VCaP (cell line): ENCODE measurements at regions not wholly inside any gene's neighbourhood (a gene's known extent, or its start where the extent isn't known, plus 50 kb on each side); places are given as distances from the start of the nearest gene placed in this dataset.

Experiments
- H3K27ac ChIP-seq: fragments of 450-650 bp; 2 replicates; pipeline ENCODE4 v1.5.1; 2017
- TF ChIP-seq, protein P1 (sequence below): fragments of 450-650 bp; conservative IDR thresholded peaks from 2 replicates; pipeline ENCODE4 v1.5.1; 2017; ENCODE audit warnings: mild to moderate bottlenecking, moderate library complexity

DNA sequence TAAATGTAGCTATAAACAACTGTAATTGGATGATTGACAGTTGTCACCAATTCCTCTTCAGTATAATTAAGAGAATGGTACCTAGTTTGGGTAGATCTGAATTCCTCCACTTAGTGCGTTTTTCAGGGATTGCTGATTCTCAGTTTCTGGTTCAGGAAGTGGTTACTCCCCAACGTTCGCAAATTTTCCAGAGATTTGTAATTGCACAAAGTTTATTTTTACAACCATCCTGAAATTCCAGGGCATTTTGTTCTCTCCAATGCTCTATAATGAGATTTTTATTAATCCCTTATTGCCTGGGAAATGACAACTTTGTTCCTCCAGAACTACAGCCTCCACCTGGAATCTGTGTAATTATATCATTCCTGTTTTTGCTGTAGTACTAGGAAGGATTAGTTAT lies 710.6 kb upstream of the ZEB2 start:
- TF ChIP-seq, protein P1, sequence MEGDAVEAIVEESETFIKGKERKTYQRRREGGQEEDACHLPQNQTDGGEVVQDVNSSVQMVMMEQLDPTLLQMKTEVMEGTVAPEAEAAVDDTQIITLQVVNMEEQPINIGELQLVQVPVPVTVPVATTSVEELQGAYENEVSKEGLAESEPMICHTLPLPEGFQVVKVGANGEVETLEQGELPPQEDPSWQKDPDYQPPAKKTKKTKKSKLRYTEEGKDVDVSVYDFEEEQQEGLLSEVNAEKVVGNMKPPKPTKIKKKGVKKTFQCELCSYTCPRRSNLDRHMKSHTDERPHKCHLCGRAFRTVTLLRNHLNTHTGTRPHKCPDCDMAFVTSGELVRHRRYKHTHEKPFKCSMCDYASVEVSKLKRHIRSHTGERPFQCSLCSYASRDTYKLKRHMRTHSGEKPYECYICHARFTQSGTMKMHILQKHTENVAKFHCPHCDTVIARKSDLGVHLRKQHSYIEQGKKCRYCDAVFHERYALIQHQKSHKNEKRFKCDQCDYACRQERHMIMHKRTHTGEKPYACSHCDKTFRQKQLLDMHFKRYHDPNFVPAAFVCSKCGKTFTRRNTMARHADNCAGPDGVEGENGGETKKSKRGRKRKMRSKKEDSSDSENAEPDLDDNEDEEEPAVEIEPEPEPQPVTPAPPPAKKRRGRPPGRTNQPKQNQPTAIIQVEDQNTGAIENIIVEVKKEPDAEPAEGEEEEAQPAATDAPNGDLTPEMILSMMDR, result no peak
- H3K27ac ChIP-seq, result no peak overlapping the region

DNA sequence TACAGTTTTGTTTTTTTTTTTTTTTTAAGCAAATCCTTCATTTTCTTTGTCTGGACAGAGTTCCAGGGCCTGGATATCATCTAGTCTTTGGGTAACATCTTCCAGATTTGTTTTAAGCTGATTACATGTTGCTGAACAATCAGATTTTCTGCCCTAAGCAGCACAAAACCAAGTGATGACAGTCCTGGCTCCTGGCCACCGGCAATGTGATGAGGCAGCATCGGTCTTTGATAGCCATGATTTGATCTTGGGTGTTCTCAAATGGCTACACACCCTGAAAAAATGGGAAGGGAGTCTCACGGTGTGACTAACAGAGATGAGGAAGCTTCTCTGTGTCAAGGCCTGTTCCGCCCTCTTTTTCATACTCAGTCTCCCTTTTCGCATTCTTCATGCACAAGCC lies 708.6 kb upstream of the ZEB2 start:
- TF ChIP-seq, protein P1, result no peak
- H3K27ac ChIP-seq, result no peak overlapping the region

DNA sequence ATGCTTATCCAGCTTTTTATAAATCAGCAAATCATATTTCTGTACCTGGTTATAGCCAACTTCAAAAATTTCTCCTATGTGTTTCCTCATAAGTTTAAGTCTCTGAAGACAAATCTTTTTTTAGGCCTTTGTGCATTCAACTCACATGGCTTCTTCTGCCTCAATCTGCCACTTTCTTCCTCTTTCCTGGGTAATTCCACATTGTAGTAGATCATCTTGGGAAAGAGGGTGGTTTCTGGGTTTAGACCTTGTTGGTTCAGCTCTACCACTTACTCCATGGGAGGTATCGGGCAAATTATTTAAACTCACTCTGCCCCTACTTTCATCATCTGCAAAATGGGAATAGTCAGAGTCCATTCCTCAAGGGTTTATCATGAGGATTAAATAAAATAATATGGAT lies 707.0 kb upstream of the ZEB2 start:
- TF ChIP-seq, protein P1, result no peak
- H3K27ac ChIP-seq, result no peak overlapping the region

DNA sequence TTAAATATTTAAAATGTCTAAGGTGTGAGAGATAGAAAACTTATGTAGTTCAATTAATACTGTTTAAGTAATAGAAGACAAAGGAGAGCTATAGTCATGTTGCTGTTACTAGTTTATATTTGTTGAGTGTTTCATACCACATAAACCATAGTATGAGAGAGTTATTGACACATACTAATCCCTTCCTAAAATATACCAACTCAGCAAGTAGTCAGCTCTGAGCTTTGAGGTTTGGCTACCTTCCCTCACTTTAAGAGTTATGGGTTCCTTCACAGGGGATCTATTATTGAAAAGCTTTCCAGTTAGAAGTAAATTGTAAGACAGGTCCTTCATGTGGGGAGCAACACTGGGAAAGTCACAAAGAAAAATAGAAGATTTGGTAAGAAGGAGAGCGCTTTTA lies 701.6 kb upstream of the ZEB2 start:
- no peak overlapping the region for H3K27ac ChIP-seq
- TF ChIP-seq, protein P1, result no peak

DNA sequence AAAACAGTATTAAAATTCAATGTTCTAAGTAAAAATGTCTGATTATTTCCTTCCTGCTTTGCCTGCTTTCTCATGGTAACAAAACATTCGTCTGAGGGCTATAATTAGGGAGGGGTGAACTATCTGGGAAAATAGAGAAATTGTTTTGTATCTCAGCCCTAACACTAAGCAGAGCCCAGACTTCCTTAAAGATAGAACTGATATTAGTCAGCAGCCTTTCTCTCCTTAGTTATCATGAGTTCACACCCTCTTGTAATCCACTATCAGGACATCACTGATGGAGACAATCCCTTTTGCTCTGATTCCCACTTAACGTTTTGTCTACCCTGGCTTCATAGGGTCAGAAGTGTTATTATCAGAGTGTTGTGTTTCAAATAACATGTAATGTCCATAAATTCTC lies 701.1 kb upstream of the ZEB2 start:
- TF ChIP-seq, protein P1, result no peak
- no peak overlapping the region for H3K27ac ChIP-seq

DNA sequence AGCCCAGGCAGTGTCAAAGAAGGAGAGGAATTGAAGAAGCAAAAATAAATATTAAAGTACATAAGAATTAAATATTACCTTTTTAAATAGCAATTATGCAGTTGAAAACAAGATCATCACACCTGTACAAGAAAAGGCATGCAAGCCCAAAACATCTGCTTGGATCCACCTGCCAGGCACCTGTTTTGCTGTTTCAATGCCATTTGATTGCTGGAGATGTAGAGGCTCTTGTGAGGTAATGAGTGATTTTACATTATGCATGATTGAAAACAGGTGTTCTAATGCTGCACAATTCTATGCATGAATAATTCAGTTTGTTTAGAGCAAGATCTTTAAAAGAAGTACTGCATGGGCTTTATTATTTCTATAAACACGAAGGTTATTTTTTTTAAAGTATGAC lies 700.6 kb upstream of the ZEB2 start:
- H3K27ac ChIP-seq, result no peak overlapping the region

DNA sequence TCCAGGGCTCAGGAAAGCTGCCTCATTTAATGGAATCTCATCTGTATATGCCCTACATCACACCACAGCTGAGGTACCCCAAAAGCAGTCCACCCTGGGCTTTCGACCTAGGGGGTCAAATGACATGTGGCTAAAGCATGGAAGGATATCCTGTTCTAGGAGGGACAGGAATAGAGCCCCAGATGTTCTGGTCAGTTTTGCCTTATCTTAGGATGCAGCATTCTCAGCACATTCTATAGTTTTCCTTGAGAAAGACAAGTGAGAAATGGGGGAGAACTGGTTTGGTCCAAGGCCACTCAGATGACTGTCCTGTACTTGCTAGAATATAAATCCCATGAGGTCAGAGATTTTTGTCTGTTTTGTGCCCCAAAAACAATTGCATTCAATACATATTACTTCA lies 688.0 kb upstream of the ZEB2 start:
- TF ChIP-seq, protein P1, result no peak
- H3K27ac ChIP-seq, result no peak overlapping the region

More for the DNA sequence above, 700.6 kb upstream of the ZEB2 start:
- TF ChIP-seq, protein P1, result no peak
